Stimulated activated CD4-positive, alpha-beta T cell treated with anti-CD3 and anti-CD28 coated beads, Interleukin-4, amount 100 ng/mL, for 48 hours (primary cell): ENCODE measurements at regions not wholly inside any gene's neighbourhood (a gene's known extent, or its start where the extent isn't known, plus 50 kb on each side); places are given as distances from the start of the nearest gene placed in this dataset.

Source experiments
- DNase-seq, 2 donors: peaks; one replicate each; pipeline ENCODE4 v3.0.0-alpha.2; 2020; ENCODE audit warnings: low read depth in 2 of 2

GRCh38 chr2:147081831-147082230 lies 763.0 kb upstream of the ACVR2A start:
- no peak for DNase-seq

GRCh38 chr2:147076634-147077033 lies 768.2 kb upstream of the ACVR2A start:
- no peak for DNase-seq

GRCh38 chr2:147068071-147068470 lies 776.8 kb upstream of the ACVR2A start:
- DNase-seq, result no peak

GRCh38 chr2:147067136-147067535 lies 777.7 kb upstream of the ACVR2A start:
- DNase-seq, result no peak

GRCh38 chr2:147062073-147062472 lies 782.8 kb upstream of the ACVR2A start:
- no peak for DNase-seq

- no peak for DNase-seq
These were observed 783.6 kb upstream of the ACVR2A start for GRCh38 chr2:147061269-147061668.

GRCh38 chr2:147057892-147058490 lies 786.8 kb upstream of the ACVR2A start:
- DNase-seq, result no peak

GRCh38 chr2:147051814-147052213 lies 793.0 kb upstream of the ACVR2A start:
- DNase-seq, result no peak

- DNase-seq, result no peak
These were observed 793.6 kb upstream of the ACVR2A start for GRCh38 chr2:147051248-147051647.

GRCh38 chr2:147049957-147050356 lies 794.9 kb upstream of the ACVR2A start:
- DNase-seq, result no peak

GRCh38 chr2:147046473-147046872 lies 798.4 kb upstream of the ACVR2A start:
- DNase-seq, result no peak

- DNase-seq, result peak; percentile 25 to 41
These were observed 799.7 kb upstream of the ACVR2A start for GRCh38 chr2:147045113-147045512.

GRCh38 chr2:147041121-147041494 lies 803.7 kb upstream of the ACVR2A start:
- DNase-seq, result no peak

GRCh38 chr2:147040298-147041120 lies 804.3 kb upstream of the ACVR2A start:
- no peak for DNase-seq

- no peak for DNase-seq
These were observed 807.8 kb upstream of the ACVR2A start for GRCh38 chr2:147037048-147037447.

GRCh38 chr2:147033044-147033443 lies 811.8 kb upstream of the ACVR2A start:
- DNase-seq, result no peak

GRCh38 chr2:147031897-147032296 lies 812.9 kb upstream of the ACVR2A start:
- DNase-seq, result no peak

GRCh38 chr2:147030966-147031720 lies 813.7 kb upstream of the ACVR2A start:
- no peak for DNase-seq

- DNase-seq, result no peak
These were observed 817.4 kb upstream of the ACVR2A start for GRCh38 chr2:147027436-147027835.

- no peak for DNase-seq
These were observed 818.0 kb upstream of the ACVR2A start for GRCh38 chr2:147026664-147027295.

- no peak for DNase-seq
These were observed 818.9 kb upstream of the ACVR2A start for GRCh38 chr2:147025646-147026585.
